ENCODE measurements at regions not wholly inside any gene's neighbourhood (a gene's known extent, or its start where the extent isn't known, plus 50 kb on each side); places are given as distances from the start of the nearest gene placed in this dataset.
"Not testable (repeated sequence)": the region's sequence is repeated elsewhere in the genome, so short reads cannot be mapped to it uniquely, and the experiment has no call there.

- not testable (repeated sequence) for DNase-seq (ENCODE audit: low read depth in 3 of 3, low spot score in 1 of 3)
These were observed 51.0 kb upstream of the CDYL start for GRCh38 chr6:4725136-4725760.

DNA sequence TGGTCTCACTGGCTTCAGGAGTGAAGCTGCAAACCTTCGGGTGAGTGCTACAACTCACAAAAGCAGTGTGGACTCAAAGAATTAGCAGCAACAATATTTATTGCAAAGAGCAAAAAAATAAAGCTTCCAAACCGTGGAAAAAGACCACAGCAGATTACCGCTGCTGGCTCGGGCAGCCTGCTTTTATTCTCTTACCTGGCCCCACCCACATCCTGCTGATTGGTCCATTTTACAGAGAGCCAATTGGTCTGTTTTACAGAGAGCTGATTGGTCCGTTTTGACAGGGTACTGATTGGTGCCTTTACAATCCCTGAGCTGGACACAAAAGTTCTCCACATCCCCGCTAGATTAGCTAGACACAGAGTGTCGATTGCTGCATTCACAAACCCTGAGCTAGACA lies 51.5 kb upstream of the CDYL start:
- DNase-seq (ENCODE audit: low read depth in 3 of 3, low spot score in 1 of 3): not testable (repeated sequence)

- DNase-seq (ENCODE audit: low read depth in 3 of 3, low spot score in 1 of 3): no peak
These were observed 52.8 kb upstream of the CDYL start for GRCh38 chr6:4723383-4723782.

DNA sequence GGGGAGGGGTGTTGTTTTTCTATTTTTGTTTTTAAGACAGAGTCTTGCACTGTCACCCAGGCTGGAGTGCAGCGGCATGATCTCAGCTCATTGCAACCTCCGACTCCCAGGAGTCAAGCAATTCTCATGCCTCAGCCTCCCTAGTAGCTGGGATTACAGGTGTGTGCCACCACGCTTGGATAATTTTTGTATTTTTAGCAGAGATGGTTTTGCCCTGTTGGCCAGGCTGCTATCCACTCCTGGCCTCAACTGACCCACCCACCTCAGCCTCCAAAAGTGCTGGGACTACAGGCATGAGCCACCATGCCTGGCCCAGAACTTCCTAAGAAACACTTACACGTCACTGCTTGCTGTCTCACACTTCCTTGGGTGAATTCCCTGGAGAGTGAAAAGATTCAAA lies 54.8 kb upstream of the CDYL start:
- DNase-seq (ENCODE audit: low read depth in 3 of 3, low spot score in 1 of 3): not testable (repeated sequence)

DNA sequence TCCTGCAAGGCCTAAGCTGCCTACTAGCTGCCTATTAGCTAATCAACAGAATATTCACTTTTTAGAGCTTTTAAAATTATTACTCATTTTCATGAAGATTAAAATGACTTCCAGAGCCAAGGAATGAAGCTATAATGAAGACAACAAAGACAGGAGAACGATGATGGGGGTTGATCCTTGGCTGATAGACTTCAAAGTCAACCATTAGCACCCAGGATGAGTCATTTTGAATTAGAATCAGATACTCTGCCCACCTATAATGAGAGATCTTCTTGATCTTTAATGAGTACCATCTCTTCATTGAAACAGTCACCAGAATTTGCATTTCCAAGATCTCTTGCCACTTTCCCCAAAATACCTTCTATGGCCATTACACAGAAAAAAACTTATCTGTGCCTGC lies 56.7 kb upstream of the CDYL start:
- no peak for DNase-seq (ENCODE audit: low read depth in 3 of 3, low spot score in 1 of 3)

- DNase-seq (ENCODE audit: low read depth in 3 of 3, low spot score in 1 of 3): no peak
These were observed 58.3 kb upstream of the CDYL start for GRCh38 chr6:4717856-4718255.

GRCh38 chr6:4717124-4717523 lies 59.1 kb upstream of the CDYL start:
- DNase-seq (ENCODE audit: low read depth in 3 of 3, low spot score in 1 of 3): no peak

- DNase-seq (ENCODE audit: low read depth in 3 of 3, low spot score in 1 of 3): no peak
These were observed 61.2 kb upstream of the CDYL start for GRCh38 chr6:4714961-4715501.

DNA sequence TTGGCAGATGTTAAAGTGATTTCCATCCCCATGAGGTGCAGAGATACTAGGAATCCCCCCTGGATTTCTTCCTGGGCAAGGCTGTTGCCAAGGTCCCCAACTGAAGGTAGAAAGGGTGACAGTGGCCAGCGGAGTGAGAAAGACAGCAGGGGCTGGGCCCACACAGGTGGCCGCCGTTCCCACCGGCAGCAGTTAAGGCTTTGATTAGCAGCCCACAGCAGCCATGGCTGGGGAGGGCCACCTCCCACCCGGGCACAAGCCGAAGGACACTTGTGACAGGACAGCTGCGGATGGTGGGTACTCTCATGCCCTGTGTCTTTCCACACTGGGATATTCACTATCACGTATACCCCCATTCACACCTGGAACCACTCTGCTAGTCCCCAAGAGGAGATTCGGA lies 63.9 kb upstream of the CDYL start:
- DNase-seq (ENCODE audit: low read depth in 3 of 3, low spot score in 1 of 3): no peak

- DNase-seq (ENCODE audit: low read depth in 3 of 3, low spot score in 1 of 3): no peak
These were observed 69.2 kb upstream of the CDYL start for GRCh38 chr6:4707011-4707410.

GRCh38 chr6:4705809-4706208 lies 70.4 kb upstream of the CDYL start:
- no peak for DNase-seq (ENCODE audit: low read depth in 3 of 3, low spot score in 1 of 3)

DNA sequence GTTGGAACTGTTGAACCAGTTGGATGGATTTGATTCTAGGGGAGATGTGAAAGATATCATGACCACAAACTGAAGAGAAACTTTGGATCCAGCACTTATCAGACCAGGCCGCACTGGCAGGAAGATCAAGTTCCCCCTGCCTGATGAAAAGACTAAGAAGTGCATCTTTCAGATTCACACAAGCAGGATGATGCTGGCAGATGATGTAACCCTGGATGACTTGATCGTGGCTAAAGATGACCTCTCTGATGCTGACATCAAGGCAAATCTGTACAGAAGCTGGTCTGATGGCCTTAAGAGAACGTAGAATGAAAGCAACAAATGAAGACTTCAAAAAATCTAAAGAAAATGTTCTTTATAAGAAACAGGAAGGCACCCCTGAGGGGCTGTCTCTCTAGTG lies 72.8 kb upstream of the CDYL start:
- DNase-seq (ENCODE audit: low read depth in 3 of 3, low spot score in 1 of 3): no peak

DNA sequence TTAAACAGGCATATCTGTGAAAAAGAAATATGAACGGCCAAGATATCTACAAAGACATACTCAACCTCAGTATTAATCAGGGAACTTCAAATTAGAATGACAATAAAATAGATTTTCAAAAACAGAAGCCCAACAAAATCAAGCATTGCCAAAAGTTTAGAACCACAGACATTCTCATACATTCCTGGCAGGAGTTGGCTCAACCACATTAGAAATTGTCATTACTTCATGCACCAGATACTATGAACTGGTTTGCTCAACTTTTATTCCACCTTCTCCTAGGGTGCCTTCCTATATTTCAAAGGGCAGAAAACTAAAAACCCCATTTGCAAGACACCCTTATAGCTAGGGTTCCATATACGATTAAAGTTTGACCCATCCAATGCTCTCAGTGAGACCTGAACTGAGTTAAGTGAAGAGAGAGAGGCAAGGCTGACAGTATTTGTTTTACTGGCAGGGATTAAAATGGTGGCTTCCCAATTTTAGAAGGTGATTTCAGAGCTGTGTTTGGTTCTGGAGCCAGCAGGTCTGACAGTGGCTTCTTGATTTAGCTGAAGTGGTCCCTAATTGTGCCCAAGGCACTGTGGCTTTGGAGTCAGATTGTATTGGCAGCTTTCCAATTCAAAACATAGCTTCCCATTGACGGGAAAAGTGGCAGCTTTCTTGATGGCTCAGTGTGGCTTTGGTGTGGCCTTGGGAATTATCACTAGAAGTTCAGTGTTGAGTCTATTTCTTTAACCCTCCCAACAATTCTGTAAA lies 77.1 kb upstream of the CDYL start:
- no peak for DNase-seq (ENCODE audit: low read depth in 3 of 3, low spot score in 1 of 3)

GRCh38 chr6:4693173-4693970 lies 82.8 kb upstream of the CDYL start:
- no peak for DNase-seq (ENCODE audit: low read depth in 3 of 3, low spot score in 1 of 3)

DNA sequence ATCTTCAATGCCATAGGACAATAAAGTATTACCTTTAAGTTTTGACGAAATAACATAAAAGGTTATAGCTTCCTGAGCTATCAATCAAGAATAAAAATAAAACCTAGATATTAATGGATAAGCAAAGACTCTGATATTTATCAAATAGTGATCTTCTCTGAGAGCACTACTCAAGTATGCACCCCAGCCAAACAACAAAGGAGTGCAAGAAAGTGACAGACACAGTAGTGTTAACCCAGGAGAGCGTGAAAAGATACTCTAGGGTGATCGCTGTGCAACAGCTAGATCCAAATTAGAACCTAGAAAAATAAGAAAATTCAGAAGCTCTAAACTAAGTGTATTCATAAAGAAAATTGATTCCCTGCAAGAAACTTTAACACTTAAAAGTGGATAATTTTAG lies 83.5 kb upstream of the CDYL start:
- DNase-seq (ENCODE audit: low read depth in 3 of 3, low spot score in 1 of 3): no peak

GRCh38 chr6:4687989-4688947 lies 87.9 kb upstream of the CDYL start:
- DNase-seq (ENCODE audit: low read depth in 3 of 3, low spot score in 1 of 3): no peak

- no peak for DNase-seq (ENCODE audit: low read depth in 3 of 3, low spot score in 1 of 3)
These were observed 88.6 kb upstream of the CDYL start for GRCh38 chr6:4687656-4687988.

GRCh38 chr6:4682431-4683097 lies 93.6 kb upstream of the CDYL start:
- DNase-seq (ENCODE audit: low read depth in 3 of 3, low spot score in 1 of 3): no peak

GRCh38 chr6:4678506-4679300 lies 97.5 kb upstream of the CDYL start:
- DNase-seq (ENCODE audit: low read depth in 3 of 3, low spot score in 1 of 3): no peak

- no peak for DNase-seq (ENCODE audit: low read depth in 3 of 3, low spot score in 1 of 3)
These were observed 98.5 kb upstream of the CDYL start for GRCh38 chr6:4677751-4678065.
